ENCODE measurements at regions not wholly inside any gene's neighbourhood (a gene's known extent, or its start where the extent isn't known, plus 50 kb on each side); places are given as distances from the start of the nearest gene placed in this dataset.
"Not testable (repeated sequence)": the region's sequence is repeated elsewhere in the genome, so short reads cannot be mapped to it uniquely, and the experiment has no call there.

GRCh38 chr12:131597333-131597732, 113.6 kb upstream of the SFSWAP start:
- no peak overlapping the region for H3K9ac ChIP-seq
- no peaks in the 10 kb centered on the region for H3K9me3 ChIP-seq (ENCODE audit: control insufficient read depth, low read length)
- H2AFZ ChIP-seq, result no peak overlapping the region
- no peaks in the 10 kb centered on the region for H3K27me3 ChIP-seq (ENCODE audit: control insufficient read depth, insufficient read depth, low read length)
- H3K4me2 ChIP-seq (ENCODE audit: low read length), result no peak overlapping the region
- no peak for TF ChIP-seq CTCF (IDR thresholded peaks at IDR 0.05)
- H3K27ac ChIP-seq, result no peak overlapping the region
- H3K79me2 ChIP-seq, result no peaks in the 10 kb centered on the region
- no peaks in the 10 kb centered on the region for H3K36me3 ChIP-seq (ENCODE audit: control insufficient read depth, insufficient read depth, low read length)
- no peaks in the 10 kb centered on the region for H3K4me1 ChIP-seq
- no peak overlapping the region for H3K4me3 ChIP-seq (ENCODE audit: low read depth, low read length)

- TF ChIP-seq CTCF (IDR thresholded peaks at IDR 0.05), result no peak
- Histone ChIP-seq H3K9ac (no peak overlapping the region), H3K4me2 (ENCODE audit: low read length) (no peak overlapping the region)
Measured at GRCh38 chr12:131598717-131599116, 112.2 kb upstream of the SFSWAP start.

GRCh38 chr12:131599190-131600159, 111.4 kb upstream of the SFSWAP start:
- no peak for TF ChIP-seq CTCF (IDR thresholded peaks at IDR 0.05)
- H3K9me3 ChIP-seq (ENCODE audit: control insufficient read depth, low read length), result no peaks in the 10 kb centered on the region
- H3K79me2 ChIP-seq, result no peaks in the 10 kb centered on the region
- H3K9ac ChIP-seq, result no peak overlapping the region
- H3K27me3 ChIP-seq (ENCODE audit: control insufficient read depth, insufficient read depth, low read length), result peaks cover 3% of the 10 kb centered on the region
- H2AFZ ChIP-seq, result no peak overlapping the region
- H3K4me2 ChIP-seq (ENCODE audit: low read length), result no peak overlapping the region
- H3K4me1 ChIP-seq, result no peaks in the 10 kb centered on the region
- H3K4me3 ChIP-seq (ENCODE audit: low read depth, low read length), result no peak overlapping the region
- no peak overlapping the region for H3K27ac ChIP-seq
- H3K36me3 ChIP-seq (ENCODE audit: control insufficient read depth, insufficient read depth, low read length), result no peaks in the 10 kb centered on the region

More at GRCh38 chr12:131598717-131599116, 112.2 kb upstream of the SFSWAP start:
- Histone ChIP-seq H3K4me1 (no peaks in the 10 kb centered on the region), H3K27ac (no peak overlapping the region), H2AFZ (no peak overlapping the region), H3K27me3 (ENCODE audit: control insufficient read depth, insufficient read depth, low read length) (no peaks in the 10 kb centered on the region), H3K4me3 (ENCODE audit: low read depth, low read length) (no peak overlapping the region), H3K9me3 (ENCODE audit: control insufficient read depth, low read length) (no peaks in the 10 kb centered on the region), H3K36me3 (ENCODE audit: control insufficient read depth, insufficient read depth, low read length) (no peaks in the 10 kb centered on the region), H3K79me2 (no peaks in the 10 kb centered on the region)

GRCh38 chr12:131600160-131600532, 110.7 kb upstream of the SFSWAP start:
- no peak overlapping the region for H3K27ac ChIP-seq
- H3K4me3 ChIP-seq (ENCODE audit: low read depth, low read length), result no peak overlapping the region
- no peak overlapping the region for H3K9ac ChIP-seq
- H3K9me3 ChIP-seq (ENCODE audit: control insufficient read depth, low read length), result no peaks in the 10 kb centered on the region
- no peak for TF ChIP-seq CTCF (IDR thresholded peaks at IDR 0.05)
- no peak overlapping the region for H3K4me2 ChIP-seq (ENCODE audit: low read length)
- H3K27me3 ChIP-seq (ENCODE audit: control insufficient read depth, insufficient read depth, low read length), result peaks cover 3% of the 10 kb centered on the region
- no peaks in the 10 kb centered on the region for H3K36me3 ChIP-seq (ENCODE audit: control insufficient read depth, insufficient read depth, low read length)
- no peak overlapping the region for H2AFZ ChIP-seq
- H3K4me1 ChIP-seq, result no peaks in the 10 kb centered on the region
- H3K79me2 ChIP-seq, result no peaks in the 10 kb centered on the region

- not testable (repeated sequence) for H3K36me3 ChIP-seq (ENCODE audit: control insufficient read depth, insufficient read depth, low read length); H3K4me3 ChIP-seq (ENCODE audit: low read depth, low read length); H3K4me1 ChIP-seq; H3K9ac ChIP-seq; H3K4me2 ChIP-seq (ENCODE audit: low read length); H3K27me3 ChIP-seq (ENCODE audit: control insufficient read depth, insufficient read depth, low read length); H2AFZ ChIP-seq; H3K79me2 ChIP-seq; H3K9me3 ChIP-seq (ENCODE audit: control insufficient read depth, low read length); H3K27ac ChIP-seq
Measured at GRCh38 chr12:131601499-131601898, 109.4 kb upstream of the SFSWAP start.

All from parathyroid adenoma (tissue), 2 donors.